CD4-positive, alpha-beta T cell treated with Interferon alpha-2 for 1 hour (primary cell): ENCODE measurements at regions not wholly inside any gene's neighbourhood (a gene's known extent, or its start where the extent isn't known, plus 50 kb on each side); places are given as distances from the start of the nearest gene placed in this dataset.

Experiments
- DNase-seq, 2 donors: peaks; one replicate each; pipeline ENCODE4 v3.0.0-alpha.2; 2020 to 2022

DNA sequence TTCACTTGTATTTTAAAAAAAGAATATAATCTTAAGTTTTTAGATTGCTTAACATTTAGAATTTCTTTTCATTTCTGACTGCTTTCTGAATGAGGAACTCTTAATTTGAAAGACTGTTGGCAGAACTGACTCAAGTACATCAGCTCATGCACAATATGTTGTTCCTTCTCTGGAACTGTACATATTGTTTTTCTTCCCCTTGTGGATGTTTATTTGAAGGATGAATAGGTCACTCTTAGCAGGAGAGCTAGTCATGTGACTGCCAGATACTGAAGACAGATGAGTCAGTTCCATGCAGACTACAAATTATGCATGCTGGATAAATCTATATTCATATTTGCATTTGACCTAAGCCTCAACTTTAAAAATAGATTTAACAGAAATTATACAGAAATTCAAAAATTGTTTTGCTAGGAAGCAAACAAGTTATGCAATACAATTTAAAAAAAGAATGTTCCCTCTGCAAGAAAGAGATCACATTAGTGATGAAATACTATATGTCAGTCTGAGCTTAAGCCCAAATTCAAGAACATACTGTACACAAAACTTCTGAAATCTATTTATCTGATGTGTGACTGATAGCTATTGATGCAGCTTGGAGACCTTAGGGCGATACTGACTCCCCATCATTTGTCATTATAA is 1274.9 kb upstream of the GJE1 start:
- DNase-seq = no peak

GRCh38 chr6:140855520-140855919 is 1277.2 kb upstream of the GJE1 start:
- DNase-seq = no peak

DNA sequence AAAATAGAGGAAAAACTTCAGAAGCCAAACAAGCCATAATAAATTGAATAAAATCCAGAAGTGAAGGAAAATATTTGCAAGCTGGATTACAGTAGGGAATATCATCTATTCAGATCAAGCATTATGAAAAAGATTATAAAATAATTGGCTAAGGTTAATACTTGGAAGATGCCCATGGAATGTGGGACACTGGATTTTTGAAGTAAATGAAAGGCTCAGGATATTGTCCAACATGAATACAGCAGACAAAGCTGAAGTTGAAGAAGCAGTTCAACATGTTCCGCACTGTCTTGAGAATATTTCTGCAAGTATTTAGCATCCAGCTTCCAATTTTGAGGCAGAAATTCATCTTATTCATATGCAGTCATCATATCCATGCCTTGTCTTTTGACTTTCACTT is 1278.4 kb upstream of the GJE1 start:
- no peak for DNase-seq

DNA sequence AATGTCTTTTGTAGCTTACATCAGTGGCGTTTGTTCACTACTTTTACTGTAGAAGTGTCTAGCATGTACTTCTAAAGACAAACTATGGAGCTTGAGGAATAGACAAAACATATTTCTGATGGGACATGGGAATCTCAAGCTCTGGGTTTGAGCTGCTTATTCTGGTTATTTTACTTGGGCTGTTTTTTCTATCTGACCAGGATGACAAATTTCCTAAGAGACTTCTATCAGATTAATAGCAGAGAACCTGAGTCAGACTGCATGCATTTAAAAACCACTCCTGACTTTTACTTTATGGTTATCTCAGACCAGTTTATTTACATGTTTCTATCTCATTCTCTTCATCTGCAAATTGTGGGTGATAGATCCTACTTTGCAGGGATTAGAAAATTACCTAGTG is 1282.3 kb upstream of the GJE1 start:
- DNase-seq = no peak

- no peak for DNase-seq
Observed at GRCh38 chr6:140849456-140849855, 1283.3 kb upstream of the GJE1 start.

DNA sequence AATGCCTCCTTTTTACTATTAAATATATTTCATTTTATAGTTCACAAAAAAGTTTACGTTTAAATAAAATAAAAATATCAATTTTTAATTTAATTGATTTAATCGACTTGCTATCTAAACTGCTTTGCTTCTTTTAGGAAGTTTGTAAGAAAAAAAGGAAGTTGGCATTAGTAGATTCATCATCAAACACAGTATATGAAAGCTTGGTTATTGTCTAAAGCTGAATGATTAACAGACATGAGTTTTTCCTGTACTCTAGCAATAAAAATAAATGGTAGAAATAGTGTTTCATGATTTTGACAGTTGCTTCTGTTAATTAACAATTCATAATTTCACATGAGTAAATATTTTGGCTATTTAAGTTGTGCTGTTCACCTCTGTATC is 1285.5 kb upstream of the GJE1 start:
- no peak for DNase-seq

DNA sequence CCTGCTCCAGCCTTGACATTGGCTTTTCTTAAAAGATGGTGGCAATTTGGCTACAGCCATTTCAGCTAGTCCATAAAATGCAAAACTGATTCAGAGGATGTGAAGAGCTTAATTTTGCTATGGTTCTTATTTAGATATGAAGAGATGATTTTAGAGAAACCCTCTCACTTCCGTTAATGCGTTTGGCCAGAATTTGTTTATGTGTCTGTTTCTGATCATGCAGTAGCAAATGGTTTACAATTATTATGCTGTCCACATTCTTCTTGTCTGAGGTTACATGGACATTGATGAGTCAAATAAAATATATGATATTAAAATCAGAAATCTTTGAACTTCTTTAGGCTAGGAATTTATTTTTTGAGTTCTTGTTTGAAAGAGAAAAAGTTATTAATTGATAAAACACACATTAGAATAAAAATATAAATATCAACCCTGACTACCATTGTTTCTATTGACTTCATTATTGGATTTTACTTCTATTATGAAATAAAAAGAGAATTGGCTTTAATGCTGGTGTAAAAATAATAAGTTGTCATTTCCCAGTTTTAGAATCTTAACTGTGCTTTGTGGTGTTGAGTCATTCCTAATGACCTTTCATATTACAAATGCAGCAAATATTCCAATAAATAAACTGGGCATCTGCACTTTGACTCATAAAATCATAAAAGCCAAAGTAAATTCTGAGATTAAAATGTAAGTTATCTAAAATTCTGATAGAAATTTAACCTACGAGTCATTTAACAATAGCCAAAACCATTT is 1286.0 kb upstream of the GJE1 start:
- no peak for DNase-seq

- no peak for DNase-seq
Observed at GRCh38 chr6:140845701-140846100, 1287.0 kb upstream of the GJE1 start.

DNA sequence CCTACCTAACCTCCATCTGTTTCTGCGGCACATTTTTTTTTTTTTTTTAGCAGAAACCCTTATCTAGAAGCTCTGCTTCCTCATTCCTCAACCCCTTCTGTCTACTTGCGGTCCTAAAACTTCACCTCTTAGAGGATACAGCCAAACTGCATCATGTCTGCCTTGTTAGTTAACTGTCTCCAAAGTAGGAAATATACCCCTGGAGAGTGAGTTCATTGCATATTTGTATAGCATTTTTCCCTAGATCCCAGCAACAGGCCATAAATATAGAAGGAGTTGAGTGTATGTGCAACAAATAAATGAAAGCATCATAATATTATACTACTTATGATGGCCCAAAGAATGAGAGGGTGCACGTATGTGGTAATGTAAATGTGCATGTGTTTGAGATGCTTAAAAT is 1288.6 kb upstream of the GJE1 start:
- DNase-seq = no peak

GRCh38 chr6:140833408-140833807 is 1299.3 kb upstream of the GJE1 start:
- DNase-seq = no peak

DNA sequence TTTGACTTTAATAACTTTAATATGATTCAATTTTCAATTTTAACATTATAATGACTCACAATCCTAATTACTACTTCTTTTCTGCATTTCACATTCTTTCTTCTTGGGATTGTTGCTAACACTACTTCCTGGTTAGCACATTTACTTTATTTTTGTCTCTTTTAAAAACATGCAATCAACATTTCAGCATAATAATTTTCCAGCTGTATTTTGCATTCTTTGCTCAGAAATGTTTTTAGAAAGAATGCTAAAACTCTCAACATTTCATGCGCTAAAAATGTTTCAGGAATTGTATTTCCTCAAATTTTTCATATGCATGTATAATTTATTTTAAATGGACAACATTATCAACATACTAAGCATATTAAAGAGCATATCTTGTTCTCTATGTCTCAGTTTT is 1302.1 kb upstream of the GJE1 start:
- no peak for DNase-seq

DNA sequence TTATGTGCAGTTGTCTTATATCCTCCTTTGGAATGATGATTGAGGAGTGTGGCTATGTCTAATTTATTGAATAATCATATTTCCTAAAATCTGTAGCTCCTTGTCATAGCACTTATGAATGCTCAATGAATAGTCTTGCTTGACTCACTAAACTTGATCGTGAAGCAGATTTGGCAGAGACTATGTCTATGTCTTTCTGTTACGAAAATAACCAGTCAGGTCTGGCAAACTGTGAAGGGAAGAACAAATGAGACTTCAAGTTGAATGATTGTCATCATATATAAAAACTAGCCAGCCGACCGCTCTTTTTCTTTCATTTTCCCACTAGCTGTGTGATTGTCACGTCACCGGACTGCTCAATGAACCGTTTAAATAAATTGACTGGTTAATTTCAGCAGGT is 1303.9 kb upstream of the GJE1 start:
- no peak for DNase-seq

- DNase-seq = no peak
Observed at GRCh38 chr6:140827593-140827992, 1305.1 kb upstream of the GJE1 start.

DNA sequence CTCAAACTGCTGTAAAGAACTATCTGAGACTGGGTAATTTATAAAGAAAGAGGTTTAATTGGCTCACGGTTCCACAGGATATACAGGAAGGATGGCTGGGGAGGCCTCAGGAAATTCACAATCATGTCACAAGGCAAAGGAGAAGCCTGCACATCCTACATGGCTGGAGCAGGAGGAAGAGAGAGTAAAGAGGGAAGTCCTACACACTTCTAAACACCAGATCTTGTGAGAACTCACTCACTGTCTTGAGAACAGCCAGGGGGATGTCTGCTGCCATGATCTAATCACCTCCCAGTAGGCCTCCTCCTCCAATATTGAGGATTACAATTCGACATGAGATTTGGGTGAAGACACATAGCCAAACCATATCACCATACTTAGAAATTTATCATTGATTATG is 1307.0 kb upstream of the GJE1 start:
- DNase-seq = no peak

DNA sequence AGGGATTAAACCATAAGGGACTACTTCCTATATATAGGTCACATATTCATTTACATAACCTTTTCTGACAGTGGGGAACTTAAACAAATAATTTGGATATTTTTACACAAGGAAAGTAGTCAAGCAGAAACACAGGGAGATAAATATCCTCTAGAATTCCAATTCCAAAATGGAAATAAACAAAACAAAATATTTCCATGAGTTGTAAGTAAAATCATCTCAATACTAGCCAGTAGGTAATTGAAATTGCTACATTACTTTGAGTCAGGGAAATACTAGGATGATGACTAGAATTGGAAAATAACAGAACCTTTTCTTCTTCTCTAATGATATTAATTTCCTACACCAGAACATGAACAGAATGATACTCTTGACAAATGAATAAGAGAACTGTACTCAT is 1308.1 kb upstream of the GJE1 start:
- no peak for DNase-seq

DNA sequence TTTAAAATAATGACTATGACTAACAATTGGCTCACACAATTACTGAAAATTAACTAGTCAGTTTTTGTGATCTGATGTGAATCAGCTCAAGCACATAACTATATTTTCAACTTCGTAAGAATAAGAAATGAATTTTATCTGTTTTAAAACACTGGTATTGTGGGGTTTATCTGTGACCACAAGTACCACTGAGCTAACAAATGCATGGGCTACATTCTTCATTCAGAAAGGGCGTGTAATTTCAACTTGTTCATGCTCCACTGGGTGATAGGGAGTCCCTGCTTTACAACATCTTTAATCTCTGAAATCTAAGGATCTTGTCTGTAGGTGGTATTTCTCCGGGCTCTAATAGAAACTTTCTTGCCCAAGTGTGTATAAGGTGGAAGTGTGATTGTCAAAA is 1311.5 kb upstream of the GJE1 start:
- DNase-seq = no peak

DNA sequence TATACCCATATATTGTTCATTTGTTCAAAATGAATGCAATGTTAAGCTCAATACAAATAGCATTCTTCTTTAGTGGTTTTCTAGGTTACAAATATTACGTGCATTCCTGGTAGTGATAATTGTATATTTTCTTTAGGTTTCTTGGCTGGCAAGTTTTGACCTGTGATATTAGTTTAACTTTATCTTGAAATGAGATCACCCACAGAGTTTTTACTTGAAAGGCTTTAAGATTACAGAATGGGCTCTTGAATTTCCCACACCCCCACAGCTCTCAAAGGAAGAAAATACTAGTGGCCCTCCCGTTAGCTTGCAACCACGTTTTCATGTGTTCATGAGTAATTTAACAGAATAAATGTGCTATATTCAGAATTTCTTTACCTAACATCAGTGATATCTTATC is 1315.5 kb upstream of the GJE1 start:
- no peak for DNase-seq

GRCh38 chr6:140816681-140817080 is 1316.0 kb upstream of the GJE1 start:
- no peak for DNase-seq

DNA sequence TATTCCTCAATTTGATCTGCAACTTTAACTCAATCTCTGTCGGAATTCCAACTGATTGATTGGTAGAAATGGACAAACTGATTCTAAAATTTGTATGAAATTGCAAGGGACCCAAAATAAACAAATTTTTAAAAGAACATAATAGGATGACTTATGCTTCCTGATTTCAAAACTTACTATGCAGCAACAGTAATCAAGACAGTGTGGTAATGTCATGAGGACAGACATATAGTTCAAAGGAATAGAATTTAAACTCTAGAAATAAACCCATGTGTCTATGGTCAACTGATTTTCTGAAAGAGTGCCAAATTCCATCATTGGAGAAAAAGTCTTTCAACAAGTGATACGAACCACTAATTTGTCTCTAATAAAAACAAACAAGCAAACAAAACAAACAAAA is 1320.1 kb upstream of the GJE1 start:
- DNase-seq = no peak

- DNase-seq = no peak
Observed at GRCh38 chr6:140811642-140812041, 1321.1 kb upstream of the GJE1 start.

- DNase-seq = peak in 1 of 2 donors; percentile 14
Observed at GRCh38 chr6:140809694-140810101, 1323.0 kb upstream of the GJE1 start.

- no peak for DNase-seq
Observed at GRCh38 chr6:140806431-140806830, 1326.3 kb upstream of the GJE1 start.

GRCh38 chr6:140794544-140794943 is 1338.2 kb upstream of the GJE1 start:
- no peak for DNase-seq

GRCh38 chr6:140790109-140790508 is 1342.6 kb upstream of the GJE1 start:
- no peak for DNase-seq

DNA sequence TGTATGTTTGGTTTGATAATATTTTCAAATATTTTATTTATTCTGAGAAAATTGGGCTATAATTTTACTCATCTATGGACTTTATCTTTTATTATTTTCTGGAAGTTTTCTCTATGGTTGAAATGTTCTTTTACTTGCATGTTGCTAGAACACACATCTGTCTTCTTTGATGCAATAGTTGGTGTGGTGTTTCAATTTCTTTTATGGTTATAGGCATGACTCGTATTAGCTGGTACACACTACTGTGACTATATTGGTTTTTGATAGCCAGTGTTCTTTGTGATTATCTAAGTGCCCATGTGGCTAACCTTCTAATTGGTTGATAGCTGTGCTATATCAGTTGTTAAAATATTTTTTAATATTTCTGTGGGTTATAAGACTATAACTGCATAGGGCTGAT is 1343.3 kb upstream of the GJE1 start:
- no peak for DNase-seq
